WTC11 (cell line): ENCODE measurements at regions not wholly inside any gene's neighbourhood (a gene's known extent, or its start where the extent isn't known, plus 50 kb on each side); places are given as distances from the start of the nearest gene placed in this dataset.
A peak's percentile ranks its signal among the peaks of the same experiment; 100 is the strongest.

ENCODE experiments used
- ATAC-seq: fragments of 200-7000 bp; cut with Tn5 transposase; 2 replicates; pipeline ENCODE4 v1.10.0; 2021; ENCODE audit warnings: mild to moderate bottlenecking, moderate library complexity
- CTCF ChIA-PET: fragments of 300-600 bp; sonication (Branson Sonifier 250); formaldehyde crosslinking; loops from one replicate; lab custom pipeline; 2021; ENCODE audit warnings: antibody characterized with exemption; lab: Charles Lee
- POLR2A ChIA-PET: fragments of 350-600 bp; sonication (Branson Sonifier 250); formaldehyde crosslinking; loops from one replicate; lab custom pipeline; 2021; ENCODE audit warnings: antibody characterized with exemption; lab: Charles Lee
- DNase-seq: peaks from one replicate; pipeline ENCODE4 v3.0.0; 2021; ENCODE audit warnings: low spot score
- H3K27ac Mint-ChIP-seq: 2 replicates; pipeline ENCODE4 v1.8.0; 2021; ENCODE audit warnings: mixed read lengths
- H3K27me3 Mint-ChIP-seq: 2 replicates; pipeline ENCODE4 v1.8.0; 2021; ENCODE audit warnings: low read depth, mild to moderate bottlenecking, moderate library complexity, mixed read lengths
- H3K36me3 Mint-ChIP-seq: 2 replicates; pipeline ENCODE4 v1.8.0; 2021; ENCODE audit warnings: mixed read lengths
- H3K4me1 Mint-ChIP-seq: 2 replicates; pipeline ENCODE4 v1.8.0; 2022; ENCODE audit warnings: mixed read lengths
- H3K4me3 Mint-ChIP-seq: 2 replicates; pipeline ENCODE4 v1.8.0; 2021; ENCODE audit warnings: mild to moderate bottlenecking, moderate library complexity, mixed read lengths
- H3K9me3 Mint-ChIP-seq: 2 replicates; pipeline ENCODE4 v1.8.0; 2021; ENCODE audit warnings: mixed read lengths
- ATF2 ChIP-seq: sonication (generic); formaldehyde crosslinking; IDR thresholded peaks from 2 replicates; pipeline ENCODE4 v1.8.1; 2022; ENCODE audit warnings: low read depth, missing genetic modification reagents, borderline replicate concordance
- ATF3 ChIP-seq: sonication (generic); formaldehyde crosslinking; conservative IDR thresholded peaks from 2 replicates; pipeline ENCODE4 v1.8.1; 2022; ENCODE audit warnings: mild to moderate bottlenecking, missing genetic modification reagents
- CDX4 ChIP-seq: fragments of 250-450 bp; sonication (Bioruptor Pico); IDR thresholded peaks from 2 replicates; pipeline ENCODE4 v1.9.0; 2021; ENCODE audit warnings: moderate library complexity, mild to moderate bottlenecking, inconsistent platforms, borderline replicate concordance
- CTCF ChIP-seq: fragments of 200-600 bp; IDR thresholded peaks from 2 replicates; pipeline ENCODE4 v1.8.0; 2022; ENCODE audit warnings: antibody characterized with exemption
- E2F4 ChIP-seq: sonication (generic); formaldehyde crosslinking; IDR thresholded peaks from 2 replicates; pipeline ENCODE4 v1.8.1; 2022; ENCODE audit warnings: low read depth, mild to moderate bottlenecking, moderate library complexity, missing genetic modification reagents, borderline replicate concordance
- FOXK1 ChIP-seq: sonication (generic); formaldehyde crosslinking; IDR thresholded peaks from 2 replicates; pipeline ENCODE4 v1.8.0; 2022; ENCODE audit warnings: mild to moderate bottlenecking, moderate library complexity, missing genetic modification reagents
- HMGA2 ChIP-seq: fragments of 250-450 bp; sonication (Bioruptor Pico); IDR thresholded peaks from 2 replicates; pipeline ENCODE4 v1.4.0; 2021; ENCODE audit warnings: mild to moderate bottlenecking, moderate library complexity
- HMGXB4 ChIP-seq: sonication (generic); formaldehyde crosslinking; IDR thresholded peaks from 2 replicates; pipeline ENCODE4 v1.8.1; 2023; ENCODE audit warnings: mild to moderate bottlenecking, moderate library complexity, missing genetic modification reagents
- IRF2 ChIP-seq: sonication (generic); formaldehyde crosslinking; IDR thresholded peaks from 2 replicates; pipeline ENCODE4 v1.8.0; 2022; ENCODE audit warnings: low read depth, missing genetic modification reagents, borderline replicate concordance
- MAX ChIP-seq: sonication (generic); formaldehyde crosslinking; IDR thresholded peaks from 2 replicates; pipeline ENCODE4 v1.8.0; 2022; ENCODE audit warnings: mild to moderate bottlenecking, missing genetic modification reagents
- MXD4 ChIP-seq: fragments of 250-450 bp; sonication (Bioruptor Pico); IDR thresholded peaks from 2 replicates; pipeline ENCODE4 v1.8.0; 2021; ENCODE audit warnings: mild to moderate bottlenecking, moderate library complexity, borderline replicate concordance
- NFYB ChIP-seq: sonication (generic); formaldehyde crosslinking; conservative IDR thresholded peaks from 2 replicates; pipeline ENCODE4 v1.8.0; 2022; ENCODE audit warnings: low read depth, missing genetic modification reagents
- USF1 ChIP-seq: sonication (generic); formaldehyde crosslinking; IDR thresholded peaks from 2 replicates; pipeline ENCODE4 v1.8.0; 2022; ENCODE audit warnings: mild to moderate bottlenecking, missing genetic modification reagents
- ZBTB21 ChIP-seq: sonication (generic); formaldehyde crosslinking; IDR thresholded peaks from 2 replicates; pipeline ENCODE4 v1.8.1; 2023; ENCODE audit warnings: mild to moderate bottlenecking, missing genetic modification reagents, borderline replicate concordance
- ZNF281 ChIP-seq: sonication (generic); formaldehyde crosslinking; IDR thresholded peaks from 2 replicates; pipeline ENCODE4 v1.8.0; 2023; ENCODE audit warnings: mild to moderate bottlenecking, missing genetic modification reagents
- ZNF425 ChIP-seq: fragments of 250-450 bp; sonication (Bioruptor Pico); conservative IDR thresholded peaks from 2 replicates; pipeline ENCODE4 v1.9.0; 2021; ENCODE audit warnings: mild to moderate bottlenecking
- ZSCAN18 ChIP-seq: fragments of 250-450 bp; sonication (Bioruptor Pico); IDR thresholded peaks from 2 replicates; pipeline ENCODE4 v2.1.2; 2022; ENCODE audit warnings: mild to moderate bottlenecking, moderate library complexity

- TF ChIP-seq MAX (no peak), E2F4 (CRISPR knock-in tag) (no peak), ZNF425 (no peak), MXD4 (CRISPR knock-in tag) (no peak), NFYB (no peak)
Measured at GRCh38 chr1:112057736-112058135, 68.3 kb upstream of the KCND3 start (continued).

- Mint-ChIP-seq H3K9me3 (peaks cover 20% of the 10 kb centered on the region), H3K36me3 (peaks cover 10% of the 10 kb centered on the region), H3K27ac (no peak overlapping the region), H3K27me3 (no peaks in the 10 kb centered on the region), H3K4me3 (no peak overlapping the region), H3K4me1 (peaks cover 2% of the 10 kb centered on the region)
- 0 out of 2 replicates have a peak, but pooled peaks have one; percentile 16 for TF ChIP-seq CTCF
- TF ChIP-seq USF1 (CRISPR knock-in tag): no peak
- TF ChIP-seq ZNF281: no peak
- TF ChIP-seq IRF2 (CRISPR knock-in tag): no peak
- peak; percentile 77 for ATAC-seq
- DNase-seq: peak; percentile 48
- POLR2A ChIA-PET: no interaction called here
- CTCF ChIA-PET: no interaction called here
Measured at GRCh38 chr1:112058815-112059450, 69.5 kb upstream of the KCND3 start.

- ATAC-seq (no peak), DNase-seq (no peak)
- ChIA-PET CTCF (no interaction called here), POLR2A (no interaction called here)
- Mint-ChIP-seq H3K4me1 (peaks cover 9% of the 10 kb centered on the region), H3K36me3 (peaks cover 15% of the 10 kb centered on the region), H3K9me3 (peaks cover 24% of the 10 kb centered on the region), H3K4me3 (no peak overlapping the region), H3K27ac (no peak overlapping the region), H3K27me3 (no peaks in the 10 kb centered on the region)
- no peak for TF ChIP-seq HMGXB4 (CRISPR knock-in tag)
- TF ChIP-seq ATF3 (CRISPR knock-in tag): no peak
- no peak for TF ChIP-seq CDX4
- no peak for TF ChIP-seq ZBTB21 (CRISPR knock-in tag)
- TF ChIP-seq ZSCAN18 (CRISPR knock-in tag): no peak
- no peak for TF ChIP-seq ATF2 (CRISPR knock-in tag)
- no peak for TF ChIP-seq MXD4 (CRISPR knock-in tag)
- no peak for TF ChIP-seq FOXK1 (CRISPR knock-in tag)
- no peak for TF ChIP-seq HMGA2 (CRISPR knock-in tag)
Measured at GRCh38 chr1:112059679-112060078, 70.2 kb upstream of the KCND3 start.
